GM12878 (cell line): ENCODE measurements at regions not wholly inside any gene's neighbourhood (a gene's known extent, or its start where the extent isn't known, plus 50 kb on each side); places are given as distances from the start of the nearest gene placed in this dataset.

ENCODE experiments used
- ATAC-seq: fragments of 200-7000 bp; cut with Tn5 transposase; 3 replicates; pipeline ENCODE4 v1.9.1; 2020; ENCODE audit warnings: mild to moderate bottlenecking, moderate library complexity
- BruUV-seq: library from RNA; stranded (reverse); fragments of 400-500 nt; replicated peaks from 2 replicates; lab custom pipeline; 2021; lab: Mats Ljungman, UMichigan
- CTCF ChIA-PET: fragments of 300-600 bp; sonication (Branson Sonifier 250); formaldehyde crosslinking; extraction: SDS; loops from one replicate; lab custom pipeline; 2021; ENCODE audit warnings: inconsistent platforms; lab: Yijun Ruan, JAX
- POLR2A ChIA-PET: fragments of 350-600 bp; formaldehyde crosslinking; extraction: SDS; loops from one replicate; lab custom pipeline; 2021; ENCODE audit warnings: inconsistent platforms; lab: Charles Lee
- RAD21 ChIA-PET: fragments of 300-600 bp; sonication (Branson Sonifier 250); formaldehyde crosslinking; loops from one replicate; lab custom pipeline; 2023; ENCODE audit warnings: antibody characterized with exemption; ENCODE audit not compliant: unreplicated experiment; lab: Charles Lee
- SMC1A ChIA-PET: fragments of 300-600 bp; sonication (Branson Sonifier 250); formaldehyde crosslinking; loops from one replicate; lab custom pipeline; 2023; ENCODE audit not compliant: unreplicated experiment, uncharacterized antibody; lab: Charles Lee
- DNase-seq: peaks from one replicate; pipeline ENCODE4 v3.0.0-alpha.2; 2011; ENCODE audit warnings: low read depth, low spot score
- FAIRE-seq: peaks from 3 replicates; lab custom pipeline; 2011; peaks lifted over from hg19 to GRCh38; lab: Jason Lieb, UNC
- H2AFZ ChIP-seq: 2 replicates; pipeline ENCODE4 v1.6.0; 2011; ENCODE audit warnings: low read depth, low read length, control low read depth; ENCODE audit not compliant: control insufficient read depth
- H3K27ac ChIP-seq: 2 replicates; pipeline ENCODE4 v1.5.1; 2011; ENCODE audit warnings: control low read depth; ENCODE audit not compliant: control insufficient read depth, insufficient read depth
- H3K27me3 ChIP-seq, 2 experiments: replicated peaks in 1 of 2; 2 replicates each; pipeline versions ENCODE4 v1.6.0 to v1.6.1; 2011; ENCODE audit warnings: low read length in 1 of 2; ENCODE audit not compliant: control insufficient read depth in 2 of 2, insufficient read depth in 2 of 2
- H3K36me3 ChIP-seq, 2 experiments: 2 replicates each; pipeline ENCODE4 v1.5.1; 2011; ENCODE audit warnings: low read length in 1 of 2; ENCODE audit not compliant: control insufficient read depth in 2 of 2, insufficient read depth in 2 of 2
- H3K4me1 ChIP-seq: 2 replicates; pipeline ENCODE4 v1.6.1; 2011; ENCODE audit warnings: mild to moderate bottlenecking, low read length, moderate library complexity, mixed read lengths; ENCODE audit not compliant: control insufficient read depth, insufficient read depth
- H3K4me2 ChIP-seq: 2 replicates; pipeline ENCODE4 v1.6.0; 2011; ENCODE audit warnings: control low read depth; ENCODE audit not compliant: control insufficient read depth, insufficient read depth
- H3K4me3 ChIP-seq: fragments of 200-600 bp; sonication (generic); 2 replicates; pipeline ENCODE4 v1.5.1; 2016
- H3K79me2 ChIP-seq: 2 replicates; pipeline ENCODE4 v1.6.0; 2011; ENCODE audit warnings: low read length; ENCODE audit not compliant: control insufficient read depth, insufficient read depth
- H3K9ac ChIP-seq: 2 replicates; pipeline ENCODE4 v1.8.0; 2011; ENCODE audit warnings: low read length, control low read depth, mixed read lengths; ENCODE audit not compliant: control insufficient read depth, insufficient read depth
- H3K9me3 ChIP-seq: replicated peaks from 3 replicates; pipeline ENCODE4 v1.5.1; 2011; ENCODE audit warnings: mild to moderate bottlenecking, low read length; ENCODE audit not compliant: control insufficient read depth, insufficient read depth
- H4K20me1 ChIP-seq: 2 replicates; pipeline ENCODE4 v1.6.0; 2011; ENCODE audit not compliant: control insufficient read depth, insufficient read depth
- CBFB ChIP-seq: IDR thresholded peaks from 2 replicates; pipeline ENCODE4 v1.6.1; 2016; ENCODE audit warnings: antibody characterized with exemption, low read depth
- HCFC1 ChIP-seq: fragments of 150-350 bp; IDR thresholded peaks from 2 replicates; pipeline ENCODE4 v1.6.1; 2014; ENCODE audit warnings: low read length
- IKZF2 ChIP-seq, 2 experiments: fragments of 450-650 bp; IDR thresholded peaks; 2 replicates each; pipeline ENCODE4 v1.6.1; 2017; ENCODE audit warnings: mild to moderate bottlenecking in 2 of 2, moderate library complexity in 2 of 2
- LARP7 ChIP-seq: fragments of 450-650 bp; IDR thresholded peaks from 2 replicates; pipeline ENCODE4 v1.6.1; 2017; ENCODE audit warnings: mild to moderate bottlenecking
- NR2C2 ChIP-seq: IDR thresholded peaks from 2 replicates; pipeline ENCODE4 v1.6.1; 2011; ENCODE audit warnings: borderline replicate concordance, low read depth; ENCODE audit not compliant: control insufficient read depth, insufficient read length
- PAX5 ChIP-seq: IDR thresholded peaks from 2 replicates; pipeline ENCODE4 v1.6.1; 2011; ENCODE audit warnings: low read depth, low read length, borderline replicate concordance
- RCOR1 ChIP-seq: conservative IDR thresholded peaks from 2 replicates; pipeline ENCODE4 v1.6.1; 2012; ENCODE audit warnings: low read depth, low read length, improper control_type of control experiment
- RELA ChIP-seq: fragments of 450-650 bp; IDR thresholded peaks from 2 replicates; pipeline ENCODE4 v1.8.0; 2014; ENCODE audit warnings: borderline replicate concordance; ENCODE audit not compliant: partially characterized antibody
- SIN3A ChIP-seq: IDR thresholded peaks from 2 replicates; pipeline ENCODE4 v1.6.1; 2012; ENCODE audit warnings: low read depth, low read length, improper control_type of control experiment
- SMAD5 ChIP-seq: IDR thresholded peaks from 2 replicates; pipeline ENCODE4 v1.6.1; 2016; ENCODE audit warnings: antibody characterized with exemption, low read depth
- WGBS: methylation state at CpG from one replicate; pipeline ENCODE4 v1.1.6; 2016; ENCODE audit warnings: low lambda C conversion rate; ENCODE audit not compliant: insufficient replicate concordance, insufficient coverage; ENCODE audit errors: missing lambda C conversion rate; 5-methylcytosine and 5-hydroxymethylcytosine counted together
- in situ Hi-C: fragments of 300-500 bp; cut with MboI; formaldehyde crosslinking; loops from 9 replicates; pipeline ENCODE4 v1.14.3; 2018; ENCODE audit warnings: mixed read lengths
- intact Hi-C: fragments of 100-400 bp; cut with micrococcal nuclease; formaldehyde crosslinking; loops from one replicate; pipeline ENCODE4 v1.14.2; 2022; ENCODE audit not compliant: unreplicated experiment
- TF ChIP-seq, protein P1 (sequence below): IDR thresholded peaks from 2 replicates; pipeline ENCODE4 v1.6.1; 2012; ENCODE audit warnings: low read depth, low read length, improper control_type of control experiment
- TF ChIP-seq, protein P2 (sequence below): fragments of 450-650 bp; formaldehyde crosslinking; IDR thresholded peaks from 2 replicates; pipeline ENCODE4 v1.4.0; 2020; ENCODE audit warnings: mild to moderate bottlenecking, moderate library complexity
- TF ChIP-seq, protein P3 (sequence below): fragments of 450-650 bp; IDR thresholded peaks from 2 replicates; pipeline ENCODE4 v1.6.1; 2017; ENCODE audit warnings: antibody characterized with exemption, mild to moderate bottlenecking, moderate library complexity
- TF ChIP-seq, protein P4 (sequence below): IDR thresholded peaks from 2 replicates; pipeline ENCODE4 v1.6.1; 2011; ENCODE audit warnings: mild to moderate bottlenecking, low read depth, low read length, moderate library complexity; ENCODE audit not compliant: insufficient replicate concordance

GRCh38 chr2:106745468-106745867, 140.5 kb downstream of the ST6GAL2 start (continued):
- TF ChIP-seq NR2C2 = no peak
- TF ChIP-seq, all 136 proteins: peak for 0

DNA sequence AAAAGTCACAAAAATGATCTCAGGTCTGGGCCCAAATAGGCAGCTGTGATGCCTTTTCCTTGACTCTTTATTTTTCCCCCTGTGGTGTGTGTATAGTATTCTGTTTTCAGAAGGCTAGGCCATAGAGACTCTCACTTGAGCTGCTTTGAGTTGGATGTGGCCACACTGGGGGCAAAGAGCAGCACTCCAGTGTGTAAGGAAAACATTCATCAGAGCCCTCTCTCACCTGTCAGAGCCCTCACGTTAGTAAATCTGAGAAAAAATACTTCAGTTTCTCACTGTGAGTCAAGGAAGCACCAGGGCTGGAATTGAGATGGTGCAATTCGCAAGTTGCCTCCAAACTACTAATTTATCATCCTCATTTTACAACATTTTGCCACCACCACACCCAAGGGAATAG, 136.1 kb downstream of the ST6GAL2 start:
- WGBS = 0% methylated on average over 2 of the region's 2 CpGs
- Histone ChIP-seq H4K20me1 (no peaks in the 10 kb centered on the region), H3K9me3 (no peaks in the 10 kb centered on the region), H3K36me3 (no peaks in the 10 kb centered on the region), H3K4me2 (no peak overlapping the region), H3K27me3 (no peaks in the 10 kb centered on the region; a peak in 1 of 4 replicates), H3K27ac (no peak overlapping the region), H3K9ac (no peak overlapping the region), H3K4me3 (no peak overlapping the region), H3K79me2 (no peaks in the 10 kb centered on the region), H2AFZ (no peak overlapping the region), H3K4me1 (no peaks in the 10 kb centered on the region)
- POLR2A ChIA-PET = no interaction called here
- in situ Hi-C loops (no loop called here), intact Hi-C loops (no loop called here)
- RAD21 ChIA-PET = no interaction called here
- DNase-seq (no peak), FAIRE-seq (no peak), ATAC-seq (no peak)
- CTCF ChIA-PET = no interaction called here
- SMC1A ChIA-PET = no interaction called here
- no TSS peak for BruUV-seq
- TF ChIP-seq PAX5 (no peak), CBFB (no peak), RELA (no peak), SIN3A (no peak), LARP7 (no peak), IKZF2 (IDR thresholded peaks at IDR 0.05) (no peak), HCFC1 (no peak), SMAD5 (no peak), RCOR1 (no peak)
- TF ChIP-seq, protein P1, sequence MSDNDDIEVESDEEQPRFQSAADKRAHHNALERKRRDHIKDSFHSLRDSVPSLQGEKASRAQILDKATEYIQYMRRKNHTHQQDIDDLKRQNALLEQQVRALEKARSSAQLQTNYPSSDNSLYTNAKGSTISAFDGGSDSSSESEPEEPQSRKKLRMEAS = no peak
- TF ChIP-seq, protein P2, sequence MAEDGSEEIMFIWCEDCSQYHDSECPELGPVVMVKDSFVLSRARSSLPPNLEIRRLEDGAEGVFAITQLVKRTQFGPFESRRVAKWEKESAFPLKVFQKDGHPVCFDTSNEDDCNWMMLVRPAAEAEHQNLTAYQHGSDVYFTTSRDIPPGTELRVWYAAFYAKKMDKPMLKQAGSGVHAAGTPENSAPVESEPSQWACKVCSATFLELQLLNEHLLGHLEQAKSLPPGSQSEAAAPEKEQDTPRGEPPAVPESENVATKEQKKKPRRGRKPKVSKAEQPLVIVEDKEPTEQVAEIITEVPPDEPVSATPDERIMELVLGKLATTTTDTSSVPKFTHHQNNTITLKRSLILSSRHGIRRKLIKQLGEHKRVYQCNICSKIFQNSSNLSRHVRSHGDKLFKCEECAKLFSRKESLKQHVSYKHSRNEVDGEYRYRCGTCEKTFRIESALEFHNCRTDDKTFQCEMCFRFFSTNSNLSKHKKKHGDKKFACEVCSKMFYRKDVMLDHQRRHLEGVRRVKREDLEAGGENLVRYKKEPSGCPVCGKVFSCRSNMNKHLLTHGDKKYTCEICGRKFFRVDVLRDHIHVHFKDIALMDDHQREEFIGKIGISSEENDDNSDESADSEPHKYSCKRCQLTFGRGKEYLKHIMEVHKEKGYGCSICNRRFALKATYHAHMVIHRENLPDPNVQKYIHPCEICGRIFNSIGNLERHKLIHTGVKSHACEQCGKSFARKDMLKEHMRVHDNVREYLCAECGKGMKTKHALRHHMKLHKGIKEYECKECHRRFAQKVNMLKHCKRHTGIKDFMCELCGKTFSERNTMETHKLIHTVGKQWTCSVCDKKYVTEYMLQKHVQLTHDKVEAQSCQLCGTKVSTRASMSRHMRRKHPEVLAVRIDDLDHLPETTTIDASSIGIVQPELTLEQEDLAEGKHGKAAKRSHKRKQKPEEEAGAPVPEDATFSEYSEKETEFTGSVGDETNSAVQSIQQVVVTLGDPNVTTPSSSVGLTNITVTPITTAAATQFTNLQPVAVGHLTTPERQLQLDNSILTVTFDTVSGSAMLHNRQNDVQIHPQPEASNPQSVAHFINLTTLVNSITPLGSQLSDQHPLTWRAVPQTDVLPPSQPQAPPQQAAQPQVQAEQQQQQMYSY = no peak
- TF ChIP-seq, protein P3, sequence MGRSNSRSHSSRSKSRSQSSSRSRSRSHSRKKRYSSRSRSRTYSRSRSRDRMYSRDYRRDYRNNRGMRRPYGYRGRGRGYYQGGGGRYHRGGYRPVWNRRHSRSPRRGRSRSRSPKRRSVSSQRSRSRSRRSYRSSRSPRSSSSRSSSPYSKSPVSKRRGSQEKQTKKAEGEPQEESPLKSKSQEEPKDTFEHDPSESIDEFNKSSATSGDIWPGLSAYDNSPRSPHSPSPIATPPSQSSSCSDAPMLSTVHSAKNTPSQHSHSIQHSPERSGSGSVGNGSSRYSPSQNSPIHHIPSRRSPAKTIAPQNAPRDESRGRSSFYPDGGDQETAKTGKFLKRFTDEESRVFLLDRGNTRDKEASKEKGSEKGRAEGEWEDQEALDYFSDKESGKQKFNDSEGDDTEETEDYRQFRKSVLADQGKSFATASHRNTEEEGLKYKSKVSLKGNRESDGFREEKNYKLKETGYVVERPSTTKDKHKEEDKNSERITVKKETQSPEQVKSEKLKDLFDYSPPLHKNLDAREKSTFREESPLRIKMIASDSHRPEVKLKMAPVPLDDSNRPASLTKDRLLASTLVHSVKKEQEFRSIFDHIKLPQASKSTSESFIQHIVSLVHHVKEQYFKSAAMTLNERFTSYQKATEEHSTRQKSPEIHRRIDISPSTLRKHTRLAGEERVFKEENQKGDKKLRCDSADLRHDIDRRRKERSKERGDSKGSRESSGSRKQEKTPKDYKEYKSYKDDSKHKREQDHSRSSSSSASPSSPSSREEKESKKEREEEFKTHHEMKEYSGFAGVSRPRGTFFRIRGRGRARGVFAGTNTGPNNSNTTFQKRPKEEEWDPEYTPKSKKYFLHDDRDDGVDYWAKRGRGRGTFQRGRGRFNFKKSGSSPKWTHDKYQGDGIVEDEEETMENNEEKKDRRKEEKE = no peak
- TF ChIP-seq, protein P4, sequence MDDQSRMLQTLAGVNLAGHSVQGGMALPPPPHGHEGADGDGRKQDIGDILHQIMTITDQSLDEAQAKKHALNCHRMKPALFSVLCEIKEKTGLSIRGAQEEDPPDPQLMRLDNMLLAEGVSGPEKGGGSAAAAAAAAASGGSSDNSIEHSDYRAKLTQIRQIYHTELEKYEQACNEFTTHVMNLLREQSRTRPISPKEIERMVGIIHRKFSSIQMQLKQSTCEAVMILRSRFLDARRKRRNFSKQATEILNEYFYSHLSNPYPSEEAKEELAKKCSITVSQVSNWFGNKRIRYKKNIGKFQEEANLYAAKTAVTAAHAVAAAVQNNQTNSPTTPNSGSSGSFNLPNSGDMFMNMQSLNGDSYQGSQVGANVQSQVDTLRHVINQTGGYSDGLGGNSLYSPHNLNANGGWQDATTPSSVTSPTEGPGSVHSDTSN = no peak
